OCI-LY7 (cell line): ENCODE measurements at regions not wholly inside any gene's neighbourhood (a gene's known extent, or its start where the extent isn't known, plus 50 kb on each side); places are given as distances from the start of the nearest gene placed in this dataset.

Source experiments
- EZH2phosphoT487 ChIP-seq: fragments of 200-600 bp; sonication (generic); IDR thresholded peaks from 2 replicates; pipeline ENCODE4 v1.6.1; 2018; ENCODE audit warnings: low read depth, borderline replicate concordance, mild to moderate bottlenecking, mixed run types, antibody characterized with exemption, low read length, moderate library complexity, mixed read lengths
- TF ChIP-seq, protein P1 (sequence below): fragments of 200-600 bp; sonication (generic); conservative IDR thresholded peaks from 2 replicates; pipeline ENCODE4 v1.5.1; 2014; ENCODE audit warnings: mild to moderate bottlenecking, antibody characterized with exemption, low read length, moderate library complexity, mixed read lengths

DNA sequence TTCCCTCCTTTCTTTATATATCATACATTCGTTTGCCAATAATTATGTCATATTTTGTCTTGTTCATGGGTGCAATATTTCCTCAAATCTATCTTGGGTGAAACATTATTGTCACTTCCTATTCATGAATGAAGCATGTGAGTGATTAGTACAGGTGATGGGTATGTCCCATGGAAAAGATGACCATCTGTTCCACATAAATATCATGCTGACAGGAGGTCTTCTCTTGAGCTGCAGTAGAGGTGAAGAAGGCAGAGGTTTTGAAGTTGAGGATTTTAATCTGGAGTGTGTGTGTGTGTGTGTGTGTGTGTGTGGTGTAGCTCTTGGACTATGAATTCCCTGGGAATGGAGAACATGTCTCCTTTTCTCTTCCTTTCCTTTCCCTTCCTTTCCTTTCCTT, 350.5 kb upstream of the CHRM2 start:
- TF ChIP-seq, protein P1, sequence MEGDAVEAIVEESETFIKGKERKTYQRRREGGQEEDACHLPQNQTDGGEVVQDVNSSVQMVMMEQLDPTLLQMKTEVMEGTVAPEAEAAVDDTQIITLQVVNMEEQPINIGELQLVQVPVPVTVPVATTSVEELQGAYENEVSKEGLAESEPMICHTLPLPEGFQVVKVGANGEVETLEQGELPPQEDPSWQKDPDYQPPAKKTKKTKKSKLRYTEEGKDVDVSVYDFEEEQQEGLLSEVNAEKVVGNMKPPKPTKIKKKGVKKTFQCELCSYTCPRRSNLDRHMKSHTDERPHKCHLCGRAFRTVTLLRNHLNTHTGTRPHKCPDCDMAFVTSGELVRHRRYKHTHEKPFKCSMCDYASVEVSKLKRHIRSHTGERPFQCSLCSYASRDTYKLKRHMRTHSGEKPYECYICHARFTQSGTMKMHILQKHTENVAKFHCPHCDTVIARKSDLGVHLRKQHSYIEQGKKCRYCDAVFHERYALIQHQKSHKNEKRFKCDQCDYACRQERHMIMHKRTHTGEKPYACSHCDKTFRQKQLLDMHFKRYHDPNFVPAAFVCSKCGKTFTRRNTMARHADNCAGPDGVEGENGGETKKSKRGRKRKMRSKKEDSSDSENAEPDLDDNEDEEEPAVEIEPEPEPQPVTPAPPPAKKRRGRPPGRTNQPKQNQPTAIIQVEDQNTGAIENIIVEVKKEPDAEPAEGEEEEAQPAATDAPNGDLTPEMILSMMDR: no peak
- no peak for TF ChIP-seq EZH2phosphoT487
